H9 (cell line): ENCODE measurements at regions not wholly inside any gene's neighbourhood (a gene's known extent, or its start where the extent isn't known, plus 50 kb on each side); places are given as distances from the start of the nearest gene placed in this dataset.

Experiments used
- DNase-seq: peaks from one replicate; pipeline ENCODE4 v3.0.0-alpha.2; 2017
- H2AFZ ChIP-seq: one replicate; pipeline ENCODE4 v1.6.1; 2013; ENCODE audit warnings: mild to moderate bottlenecking, low read length, control low read depth, moderate library complexity
- H2AK5ac ChIP-seq: 2 replicates; pipeline ENCODE4 v1.6.1; 2013; ENCODE audit warnings: low read length, control low read depth, mixed read lengths; ENCODE audit not compliant: insufficient read length
- H2BK120ac ChIP-seq: one replicate; pipeline ENCODE4 v1.6.1; 2013; ENCODE audit warnings: low read depth, mild to moderate bottlenecking, low read length, control low read depth, inconsistent platforms; ENCODE audit not compliant: poor library complexity, severe bottlenecking
- H2BK12ac ChIP-seq: 2 replicates; pipeline ENCODE4 v1.6.1; 2013; ENCODE audit warnings: low read length, control low read depth, mixed read lengths, low read depth; ENCODE audit not compliant: insufficient read length
- H2BK15ac ChIP-seq: 2 replicates; pipeline ENCODE4 v1.6.1; 2013; ENCODE audit warnings: low read depth, low read length, control low read depth
- H2BK20ac ChIP-seq: one replicate; pipeline ENCODE4 v1.6.1; 2013; ENCODE audit warnings: low read depth, mild to moderate bottlenecking, low read length, control low read depth, inconsistent platforms; ENCODE audit not compliant: poor library complexity, severe bottlenecking
- H2BK5ac ChIP-seq: 2 replicates; pipeline ENCODE4 v1.6.1; 2013; ENCODE audit warnings: low read length, control low read depth, mixed read lengths; ENCODE audit not compliant: insufficient read length
- H3K14ac ChIP-seq: 2 replicates; pipeline ENCODE4 v1.6.1; 2013; ENCODE audit warnings: low read length, control low read depth; ENCODE audit not compliant: insufficient read depth
- H3K18ac ChIP-seq: 2 replicates; pipeline ENCODE4 v1.6.1; 2013; ENCODE audit warnings: low read depth, mild to moderate bottlenecking, mixed read lengths, low read length, control low read depth; ENCODE audit not compliant: insufficient read length
- H3K23ac ChIP-seq: 2 replicates; pipeline ENCODE4 v1.6.1; 2013; ENCODE audit warnings: low read length, control low read depth, mixed read lengths, low read depth; ENCODE audit not compliant: insufficient read length
- H3K23me2 ChIP-seq: 2 replicates; pipeline ENCODE4 v1.6.1; 2013; ENCODE audit warnings: low read depth, mild to moderate bottlenecking, mixed read lengths, low read length, control low read depth; ENCODE audit not compliant: insufficient read length, poor library complexity, severe bottlenecking
- H3K27ac ChIP-seq: 2 replicates; pipeline ENCODE4 v1.5.1; 2013; ENCODE audit warnings: low read length, control low read depth, mixed read lengths, low read depth; ENCODE audit not compliant: insufficient read length
- H3K27me3 ChIP-seq: 2 replicates; pipeline ENCODE4 v1.6.1; 2013; ENCODE audit warnings: low read length, control low read depth, inconsistent platforms; ENCODE audit not compliant: insufficient read depth
- H3K4ac ChIP-seq: 2 replicates; pipeline ENCODE4 v1.6.1; 2013; ENCODE audit warnings: low read depth, mild to moderate bottlenecking, control low read depth, inconsistent platforms, low read length, moderate library complexity
- H3K4me1 ChIP-seq: 2 replicates; pipeline ENCODE4 v1.6.1; 2013; ENCODE audit warnings: low read length, control low read depth, inconsistent platforms; ENCODE audit not compliant: insufficient read depth
- H3K4me2 ChIP-seq: 2 replicates; pipeline ENCODE4 v1.6.1; 2013; ENCODE audit warnings: low read length, control low read depth, mixed read lengths; ENCODE audit not compliant: insufficient read length, insufficient read depth
- H3K56ac ChIP-seq: 2 replicates; pipeline ENCODE4 v1.6.1; 2013; ENCODE audit warnings: low read depth, mild to moderate bottlenecking, mixed read lengths, low read length, control low read depth; ENCODE audit not compliant: insufficient read length
- H3K79me1 ChIP-seq: 2 replicates; pipeline ENCODE4 v1.6.1; 2013; ENCODE audit warnings: low read depth, mild to moderate bottlenecking, moderate library complexity, low read length, control low read depth, inconsistent platforms; ENCODE audit not compliant: insufficient read depth, poor library complexity, severe bottlenecking
- H3K79me2 ChIP-seq: 2 replicates; pipeline ENCODE4 v1.6.1; 2013; ENCODE audit warnings: low read length, control low read depth, inconsistent platforms; ENCODE audit not compliant: insufficient read depth
- H3K9ac ChIP-seq: 2 replicates; pipeline ENCODE4 v1.6.1; 2013; ENCODE audit warnings: low read length, control low read depth, mixed read lengths; ENCODE audit not compliant: insufficient read length; ENCODE audit errors: extremely low read depth
- H3K9me3 ChIP-seq: one replicate; pipeline ENCODE4 v1.6.1; 2013; ENCODE audit warnings: low read depth, low read length, inconsistent platforms; ENCODE audit not compliant: control insufficient read depth
- H3T11ph ChIP-seq: one replicate; pipeline ENCODE4 v1.6.1; 2013; ENCODE audit warnings: mild to moderate bottlenecking, low read length, control low read depth, inconsistent platforms
- H4K20me1 ChIP-seq: one replicate; pipeline ENCODE4 v1.6.1; 2013; ENCODE audit not compliant: control insufficient read depth, insufficient read length, insufficient read depth
- H4K5ac ChIP-seq: 2 replicates; pipeline ENCODE4 v1.6.1; 2013; ENCODE audit warnings: low read depth, mild to moderate bottlenecking, mixed read lengths, low read length, control low read depth; ENCODE audit not compliant: insufficient read length
- H4K8ac ChIP-seq: replicated peaks from 2 replicates; pipeline ENCODE4 v1.6.1; 2013; ENCODE audit warnings: low read length, control low read depth, mixed read lengths, low read depth; ENCODE audit not compliant: insufficient read length
- H4K91ac ChIP-seq: 2 replicates; pipeline ENCODE4 v1.6.1; 2013; ENCODE audit warnings: low read depth, mild to moderate bottlenecking, moderate library complexity, mixed read lengths, low read length, control low read depth; ENCODE audit not compliant: insufficient read length
- H3K27ac Mint-ChIP-seq, 3 experiments: 2 replicates in 2 of 3; 3 replicates in 1 of 3; pipeline ENCODE4 v1.8.0; 2020 to 2021; ENCODE audit warnings: mixed read lengths in 3 of 3, mild to moderate bottlenecking in 1 of 3, moderate library complexity in 1 of 3
- H3K27me3 Mint-ChIP-seq: 2 replicates; pipeline ENCODE4 v1.8.0; 2021; ENCODE audit warnings: low read depth, mild to moderate bottlenecking, moderate library complexity, mixed read lengths
- H3K36me3 Mint-ChIP-seq, 3 experiments: 2 replicates in 2 of 3; 3 replicates in 1 of 3; pipeline ENCODE4 v1.8.0; 2020 to 2021; ENCODE audit warnings: low read depth in 3 of 3, mixed read lengths in 3 of 3; ENCODE audit not compliant: insufficient read depth in 1 of 3
- H3K4me1 Mint-ChIP-seq, 2 experiments: 2 replicates each; pipeline ENCODE4 v1.8.0; 2020; ENCODE audit warnings: mixed read lengths in 2 of 2
- H3K4me3 Mint-ChIP-seq, 2 experiments: 2 replicates in 1 of 2; 3 replicates in 1 of 2; pipeline ENCODE4 v1.8.0; 2020 to 2021; ENCODE audit warnings: mild to moderate bottlenecking in 2 of 2, mixed read lengths in 2 of 2, moderate library complexity in 1 of 2
- H3K9me3 Mint-ChIP-seq, 2 experiments: 2 replicates in 1 of 2; 3 replicates in 1 of 2; pipeline ENCODE4 v1.8.0; 2020; ENCODE audit warnings: mild to moderate bottlenecking in 2 of 2, mixed read lengths in 2 of 2, moderate library complexity in 1 of 2
- WGBS: extraction: QIAGEN DNeasy Blood & Tissue Kit; methylation state at CpG from one replicate; pipeline ENCODE4 v1.1.7; 2013; ENCODE audit warnings: missing lambda C conversion rate, low lambda C conversion rate, mixed read lengths; ENCODE audit not compliant: insufficient read length; ENCODE audit errors: extremely low coverage; 5-methylcytosine and 5-hydroxymethylcytosine counted together
- TF ChIP-seq, protein P1 (sequence below): fragments of 200-600 bp; sonication (generic); conservative IDR thresholded peaks from 3 replicates; pipeline ENCODE4 v1.8.0; 2021; ENCODE audit warnings: antibody characterized with exemption, mild to moderate bottlenecking

- Histone ChIP-seq H3K27me3 (no peaks in the 10 kb centered on the region), H3K56ac (no peak overlapping the region), H4K20me1 (no peaks in the 10 kb centered on the region), H3K9ac (no peak overlapping the region), H3K14ac (no peak overlapping the region), H4K8ac (no peak overlapping the region), H4K91ac (no peak overlapping the region), H3T11ph (no peak overlapping the region), H2BK20ac (no peak overlapping the region), H3K79me2 (no peaks in the 10 kb centered on the region), H3K4ac (no peak overlapping the region), H2BK12ac (no peak overlapping the region), H4K5ac (no peak overlapping the region), H3K4me1 (no peaks in the 10 kb centered on the region), H3K23ac (no peak overlapping the region), H3K9me3 (no peaks in the 10 kb centered on the region), H2BK15ac (no peak overlapping the region), H3K27ac (no peak overlapping the region), H3K79me1 (no peaks in the 10 kb centered on the region), H2AFZ (no peak overlapping the region), H2AK5ac (no peak overlapping the region), H3K4me2 (no peak overlapping the region), H2BK5ac (no peak overlapping the region), H2BK120ac (no peak overlapping the region), H3K18ac (no peak overlapping the region), H3K23me2 (no peaks in the 10 kb centered on the region)
- H3K4me1 Mint-ChIP-seq = no peaks in the 10 kb centered on the region
- no peaks in the 10 kb centered on the region for H3K36me3 Mint-ChIP-seq
- no peaks in the 10 kb centered on the region for H3K9me3 Mint-ChIP-seq
- WGBS = no CpG with 5 or more reads among the region's 3 CpGs
- H3K4me3 Mint-ChIP-seq = no peak overlapping the region
- no peak overlapping the region for H3K27ac Mint-ChIP-seq
- no peaks in the 10 kb centered on the region for H3K27me3 Mint-ChIP-seq
- no peak for DNase-seq
- TF ChIP-seq, protein P1, sequence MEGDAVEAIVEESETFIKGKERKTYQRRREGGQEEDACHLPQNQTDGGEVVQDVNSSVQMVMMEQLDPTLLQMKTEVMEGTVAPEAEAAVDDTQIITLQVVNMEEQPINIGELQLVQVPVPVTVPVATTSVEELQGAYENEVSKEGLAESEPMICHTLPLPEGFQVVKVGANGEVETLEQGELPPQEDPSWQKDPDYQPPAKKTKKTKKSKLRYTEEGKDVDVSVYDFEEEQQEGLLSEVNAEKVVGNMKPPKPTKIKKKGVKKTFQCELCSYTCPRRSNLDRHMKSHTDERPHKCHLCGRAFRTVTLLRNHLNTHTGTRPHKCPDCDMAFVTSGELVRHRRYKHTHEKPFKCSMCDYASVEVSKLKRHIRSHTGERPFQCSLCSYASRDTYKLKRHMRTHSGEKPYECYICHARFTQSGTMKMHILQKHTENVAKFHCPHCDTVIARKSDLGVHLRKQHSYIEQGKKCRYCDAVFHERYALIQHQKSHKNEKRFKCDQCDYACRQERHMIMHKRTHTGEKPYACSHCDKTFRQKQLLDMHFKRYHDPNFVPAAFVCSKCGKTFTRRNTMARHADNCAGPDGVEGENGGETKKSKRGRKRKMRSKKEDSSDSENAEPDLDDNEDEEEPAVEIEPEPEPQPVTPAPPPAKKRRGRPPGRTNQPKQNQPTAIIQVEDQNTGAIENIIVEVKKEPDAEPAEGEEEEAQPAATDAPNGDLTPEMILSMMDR = no peak
Measured at GRCh38 chr3:154749514-154749913, 319.5 kb upstream of the GPR149 start.
